Hematopoietic multipotent progenitor cell treated with erythropoietin and hydrocortisone succinate and interleukin-3 and kit ligand, for 8 days (in vitro differentiated cells): ENCODE measurements at regions not wholly inside any gene's neighbourhood (a gene's known extent, or its start where the extent isn't known, plus 50 kb on each side); places are given as distances from the start of the nearest gene placed in this dataset.

Source experiments
- DNase-seq: peaks from one replicate; pipeline ENCODE4 v3.0.0-alpha.2; 2015

DNA sequence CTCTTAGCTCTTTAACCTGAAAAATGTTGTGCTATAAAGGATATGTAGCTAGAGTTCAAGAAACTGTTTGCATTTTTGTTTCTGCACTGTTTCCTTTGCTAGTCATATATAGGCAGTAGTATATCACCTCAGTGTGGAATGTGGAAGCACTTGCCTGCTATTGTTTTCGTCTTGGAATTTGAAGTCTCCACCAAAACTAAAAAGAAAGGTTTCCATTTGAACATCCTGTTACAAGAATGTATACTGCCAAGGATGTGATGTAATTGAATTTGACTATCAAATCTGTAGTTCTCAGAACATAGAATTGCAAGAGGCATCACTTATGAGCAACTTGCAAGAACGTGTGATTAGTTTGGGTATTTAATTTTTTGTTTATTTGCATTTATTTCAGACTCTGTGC is 51.1 kb upstream of the MEOX2 start:
- no peak for DNase-seq
